ENCODE measurements at regions not wholly inside any gene's neighbourhood (a gene's known extent, or its start where the extent isn't known, plus 50 kb on each side); places are given as distances from the start of the nearest gene placed in this dataset.

DNA sequence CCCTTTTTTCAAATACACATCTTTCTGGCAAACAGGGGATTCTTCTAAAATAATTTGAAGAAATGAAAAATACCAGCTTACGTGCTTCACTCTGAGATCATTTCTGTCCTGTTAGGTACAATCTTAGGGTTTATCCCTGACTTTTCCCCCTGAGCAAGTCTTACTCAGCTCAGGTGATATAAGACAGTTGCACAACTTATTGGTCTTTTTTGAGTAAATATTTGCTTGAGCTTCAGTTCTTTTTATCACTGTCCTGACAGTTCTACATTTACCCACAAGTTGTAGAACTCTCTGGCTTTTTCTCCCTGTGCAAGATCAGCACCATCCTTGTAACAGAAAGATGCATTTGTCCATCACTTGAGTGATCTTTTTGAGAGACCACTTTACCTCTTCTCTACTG is 84.9 kb downstream of the MID1IP1 start:
- TF ChIP-seq, protein P1, sequence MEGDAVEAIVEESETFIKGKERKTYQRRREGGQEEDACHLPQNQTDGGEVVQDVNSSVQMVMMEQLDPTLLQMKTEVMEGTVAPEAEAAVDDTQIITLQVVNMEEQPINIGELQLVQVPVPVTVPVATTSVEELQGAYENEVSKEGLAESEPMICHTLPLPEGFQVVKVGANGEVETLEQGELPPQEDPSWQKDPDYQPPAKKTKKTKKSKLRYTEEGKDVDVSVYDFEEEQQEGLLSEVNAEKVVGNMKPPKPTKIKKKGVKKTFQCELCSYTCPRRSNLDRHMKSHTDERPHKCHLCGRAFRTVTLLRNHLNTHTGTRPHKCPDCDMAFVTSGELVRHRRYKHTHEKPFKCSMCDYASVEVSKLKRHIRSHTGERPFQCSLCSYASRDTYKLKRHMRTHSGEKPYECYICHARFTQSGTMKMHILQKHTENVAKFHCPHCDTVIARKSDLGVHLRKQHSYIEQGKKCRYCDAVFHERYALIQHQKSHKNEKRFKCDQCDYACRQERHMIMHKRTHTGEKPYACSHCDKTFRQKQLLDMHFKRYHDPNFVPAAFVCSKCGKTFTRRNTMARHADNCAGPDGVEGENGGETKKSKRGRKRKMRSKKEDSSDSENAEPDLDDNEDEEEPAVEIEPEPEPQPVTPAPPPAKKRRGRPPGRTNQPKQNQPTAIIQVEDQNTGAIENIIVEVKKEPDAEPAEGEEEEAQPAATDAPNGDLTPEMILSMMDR (IDR thresholded peaks at IDR 0.05), result no peak
- no peak for TF ChIP-seq POLR2A (IDR thresholded peaks at IDR 0.05)

Measured in thyroid gland (tissue), 4 donors.